ENCODE measurements at regions not wholly inside any gene's neighbourhood (a gene's known extent, or its start where the extent isn't known, plus 50 kb on each side); places are given as distances from the start of the nearest gene placed in this dataset.
"Not testable (repeated sequence)": the region's sequence is repeated elsewhere in the genome, so short reads cannot be mapped to it uniquely, and the experiment has no call there.

DNA sequence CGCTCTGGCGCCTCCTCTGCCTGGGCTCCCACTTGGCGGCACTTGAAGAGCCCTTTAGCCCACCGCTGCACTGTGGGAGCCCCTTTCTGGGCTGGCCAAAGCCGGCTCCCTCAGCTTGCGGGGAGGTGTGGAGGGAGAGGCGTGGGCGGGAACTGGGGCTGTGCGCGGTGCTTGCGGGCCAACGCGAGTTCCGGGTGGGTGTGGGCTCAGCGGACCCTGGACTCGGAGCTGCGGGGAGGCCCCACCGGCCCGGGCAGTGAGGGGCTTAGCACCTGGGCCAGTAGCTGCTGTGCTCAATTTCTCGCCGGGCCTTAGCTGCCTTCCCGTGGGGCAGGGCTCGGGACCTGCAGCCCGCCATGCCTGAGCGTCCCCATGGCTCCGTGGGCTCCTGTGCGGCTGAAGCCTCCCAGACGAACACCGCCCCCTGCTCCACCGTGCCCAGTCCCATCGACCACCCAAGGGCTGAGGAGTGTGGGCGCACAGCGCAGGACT lies 216.2 kb downstream of the FGFR2 start:
- H3K27me3 Mint-ChIP-seq; H3K4me1 Mint-ChIP-seq (ENCODE audit: low read depth); intact Hi-C loops (cut with micrococcal nuclease): not testable (repeated sequence)

DNA sequence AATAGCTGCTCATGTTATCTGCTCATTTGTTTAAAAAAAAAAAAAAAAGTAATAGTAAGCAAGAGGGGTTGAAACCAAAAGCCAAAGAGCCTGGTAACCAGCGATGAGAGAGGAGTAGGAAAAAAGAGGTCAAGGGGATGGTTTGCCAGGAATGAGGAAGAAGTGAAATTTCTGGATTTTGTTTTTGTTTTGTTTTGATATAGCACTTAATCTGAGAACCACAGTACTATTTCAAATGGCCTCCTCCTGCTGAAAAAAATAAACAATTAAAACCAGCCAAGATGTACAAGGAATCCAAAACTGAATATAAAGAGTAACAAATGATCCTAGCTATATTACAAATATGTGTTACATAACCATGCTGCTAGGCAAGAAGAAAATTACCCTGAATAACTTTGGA lies 213.1 kb downstream of the FGFR2 start:
- Mint-ChIP-seq H3K4me1 (ENCODE audit: low read depth) (no peaks in the 10 kb centered on the region), H3K27ac (no peak overlapping the region), H3K4me3 (no peak overlapping the region), H3K27me3 (no peaks in the 10 kb centered on the region), H3K9me3 (peaks cover 23% of the 10 kb centered on the region), H3K36me3 (ENCODE audit: low read depth) (no peaks in the 10 kb centered on the region)
- intact Hi-C loops (cut with micrococcal nuclease) = no loop called here

More for the DNA sequence above, 216.2 kb downstream of the FGFR2 start:
- not testable (repeated sequence) for H3K4me3 Mint-ChIP-seq; H3K27ac Mint-ChIP-seq; H3K36me3 Mint-ChIP-seq (ENCODE audit: low read depth)
- peaks cover 23% of the 10 kb centered on the region for H3K9me3 Mint-ChIP-seq

DNA sequence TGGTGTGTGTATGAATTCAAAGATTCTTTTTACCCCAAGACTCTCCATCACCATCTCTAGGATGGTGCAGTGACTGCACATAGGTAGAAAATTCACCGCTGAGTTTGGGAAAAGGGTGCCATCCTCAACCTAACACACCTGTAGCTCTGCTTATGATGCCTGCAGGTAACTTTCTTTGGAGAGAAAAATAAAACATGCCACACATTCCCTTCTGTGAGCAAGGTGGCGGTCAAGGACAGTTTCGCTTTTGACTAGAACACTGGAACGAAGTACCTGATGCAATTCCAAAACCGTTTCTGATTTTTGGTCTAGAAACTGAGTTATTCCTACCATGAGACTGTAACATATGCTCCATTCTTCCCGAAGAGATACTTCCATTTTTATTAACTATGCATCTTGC lies 205.6 kb downstream of the FGFR2 start:
- H3K4me3 Mint-ChIP-seq = no peak overlapping the region
- no peaks in the 10 kb centered on the region for H3K4me1 Mint-ChIP-seq (ENCODE audit: low read depth)
- no peak overlapping the region for H3K27ac Mint-ChIP-seq
- no peaks in the 10 kb centered on the region for H3K27me3 Mint-ChIP-seq
- no peaks in the 10 kb centered on the region for H3K36me3 Mint-ChIP-seq (ENCODE audit: low read depth)
- H3K9me3 Mint-ChIP-seq = no peaks in the 10 kb centered on the region
- intact Hi-C loops (cut with micrococcal nuclease) = no loop called here

DNA sequence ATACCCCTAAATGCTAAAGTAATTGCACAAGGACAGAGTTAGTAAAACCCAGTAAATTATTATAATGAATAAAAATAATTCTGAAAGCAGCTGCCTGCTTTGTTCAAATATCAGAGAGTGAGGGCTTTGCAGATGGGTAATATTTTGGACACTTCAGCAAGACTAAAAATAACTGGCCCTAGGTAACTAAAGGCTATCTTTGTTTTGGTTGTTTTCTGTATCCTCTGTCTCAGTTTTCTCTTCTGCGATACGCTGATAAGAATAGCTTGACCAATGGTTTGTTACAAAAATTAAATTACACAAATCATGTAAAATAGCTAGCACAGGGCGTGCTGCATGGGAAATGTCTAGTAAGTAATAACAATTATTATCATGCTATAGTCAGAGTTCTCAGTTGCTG lies 204.7 kb downstream of the FGFR2 start:
- H3K4me1 Mint-ChIP-seq (ENCODE audit: low read depth) = no peaks in the 10 kb centered on the region
- H3K27ac Mint-ChIP-seq = no peak overlapping the region
- intact Hi-C loops (cut with micrococcal nuclease) = no loop called here
- H3K27me3 Mint-ChIP-seq = no peaks in the 10 kb centered on the region
- no peaks in the 10 kb centered on the region for H3K9me3 Mint-ChIP-seq
- H3K36me3 Mint-ChIP-seq (ENCODE audit: low read depth) = no peaks in the 10 kb centered on the region
- H3K4me3 Mint-ChIP-seq = no peak overlapping the region

DNA sequence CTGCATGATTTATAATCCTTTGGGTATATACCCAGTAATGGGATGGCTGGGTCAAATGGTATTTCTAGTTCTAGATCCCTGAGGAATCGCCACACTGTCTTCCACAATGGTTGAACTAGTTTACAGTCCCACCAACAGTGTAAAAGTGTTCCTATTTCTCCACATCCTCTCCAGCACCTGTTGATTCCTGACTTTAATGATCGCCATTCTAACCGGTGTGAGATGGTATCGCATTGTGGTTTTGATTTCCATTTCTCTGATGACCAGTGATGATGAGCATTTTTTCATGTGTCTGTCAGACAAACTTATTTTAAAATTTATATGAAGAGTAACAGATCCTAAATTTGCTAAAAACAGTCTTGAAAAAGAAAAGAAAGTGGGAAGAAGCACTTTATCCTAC lies 197.7 kb downstream of the FGFR2 start:
- H3K4me1 Mint-ChIP-seq (ENCODE audit: low read depth); intact Hi-C loops (cut with micrococcal nuclease); H3K27me3 Mint-ChIP-seq; H3K4me3 Mint-ChIP-seq; H3K27ac Mint-ChIP-seq; H3K36me3 Mint-ChIP-seq (ENCODE audit: low read depth); H3K9me3 Mint-ChIP-seq: not testable (repeated sequence)

DNA sequence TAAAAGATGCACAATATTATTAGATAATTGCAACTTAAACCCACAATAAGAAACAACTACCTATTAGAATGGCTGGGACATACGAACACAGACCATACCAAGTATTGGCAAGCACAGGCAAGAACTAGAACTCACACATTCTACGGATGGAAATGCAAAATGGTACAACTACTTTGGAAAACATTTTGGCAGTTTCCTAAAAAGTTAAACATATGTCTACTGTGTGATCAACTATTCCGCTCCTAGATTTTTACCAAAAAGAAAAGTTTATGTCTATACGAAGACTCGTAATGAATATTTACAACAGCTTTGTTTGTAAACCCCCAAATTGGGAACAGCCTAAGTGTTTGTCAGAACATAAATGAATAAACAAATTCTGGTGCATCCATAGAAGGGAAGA lies 194.7 kb downstream of the FGFR2 start:
- H3K9me3 Mint-ChIP-seq = no peaks in the 10 kb centered on the region
- intact Hi-C loops (cut with micrococcal nuclease) = no loop called here
- no peaks in the 10 kb centered on the region for H3K27me3 Mint-ChIP-seq

DNA sequence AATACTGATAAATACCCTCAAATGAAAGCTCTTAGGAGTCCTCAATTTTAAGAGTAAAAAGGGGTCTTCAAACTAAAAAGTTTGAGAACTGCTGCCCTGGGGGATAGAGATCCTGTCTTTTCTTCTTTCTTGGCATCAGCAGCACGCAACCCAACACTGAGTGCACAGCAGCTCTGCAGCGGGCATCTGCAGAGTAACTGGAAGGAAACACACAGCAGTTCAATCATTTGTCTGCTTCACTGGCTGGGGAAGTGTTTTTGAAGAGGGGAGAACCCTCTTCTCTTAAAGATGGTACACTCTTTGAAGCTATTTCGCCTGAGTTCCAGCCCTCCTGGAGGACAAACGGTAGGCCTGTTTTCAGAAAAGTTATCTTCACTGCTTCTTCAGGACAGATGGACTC lies 193.6 kb downstream of the FGFR2 start:
- Mint-ChIP-seq H3K9me3 (no peaks in the 10 kb centered on the region), H3K27me3 (no peaks in the 10 kb centered on the region), H3K27ac (no peak overlapping the region), H3K4me3 (no peak overlapping the region), H3K4me1 (ENCODE audit: low read depth) (no peaks in the 10 kb centered on the region), H3K36me3 (ENCODE audit: low read depth) (no peaks in the 10 kb centered on the region)
- intact Hi-C loops (cut with micrococcal nuclease) = no loop called here

More for the DNA sequence above, 194.7 kb downstream of the FGFR2 start:
- Mint-ChIP-seq H3K4me3 (no peak overlapping the region), H3K4me1 (ENCODE audit: low read depth) (no peaks in the 10 kb centered on the region), H3K27ac (no peak overlapping the region), H3K36me3 (ENCODE audit: low read depth) (no peaks in the 10 kb centered on the region)

DNA sequence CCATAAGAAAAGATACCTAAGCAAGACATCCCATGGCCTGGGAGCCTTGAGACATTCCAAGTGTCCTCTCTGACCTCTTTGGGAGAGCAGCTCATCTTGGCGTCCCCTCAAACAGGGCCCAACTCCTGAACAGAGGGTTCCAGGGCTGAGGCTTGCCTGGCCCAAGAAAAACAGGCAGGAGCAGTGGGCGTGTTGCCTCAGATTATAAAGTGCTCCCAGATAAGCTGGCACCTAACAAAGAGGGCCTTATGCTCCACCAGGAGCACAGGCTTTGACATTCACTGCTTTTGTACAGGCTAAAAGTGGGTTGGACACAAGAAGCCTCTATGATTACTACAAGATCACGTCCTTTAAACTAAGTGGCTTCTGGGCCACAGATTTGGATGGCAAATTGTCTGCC lies 193.1 kb downstream of the FGFR2 start:
- Mint-ChIP-seq H3K36me3 (ENCODE audit: low read depth) (no peaks in the 10 kb centered on the region), H3K27me3 (no peaks in the 10 kb centered on the region), H3K9me3 (no peaks in the 10 kb centered on the region), H3K4me3 (no peak overlapping the region), H3K4me1 (ENCODE audit: low read depth) (no peaks in the 10 kb centered on the region), H3K27ac (no peak overlapping the region)
- intact Hi-C loops (cut with micrococcal nuclease) = no loop called here

DNA sequence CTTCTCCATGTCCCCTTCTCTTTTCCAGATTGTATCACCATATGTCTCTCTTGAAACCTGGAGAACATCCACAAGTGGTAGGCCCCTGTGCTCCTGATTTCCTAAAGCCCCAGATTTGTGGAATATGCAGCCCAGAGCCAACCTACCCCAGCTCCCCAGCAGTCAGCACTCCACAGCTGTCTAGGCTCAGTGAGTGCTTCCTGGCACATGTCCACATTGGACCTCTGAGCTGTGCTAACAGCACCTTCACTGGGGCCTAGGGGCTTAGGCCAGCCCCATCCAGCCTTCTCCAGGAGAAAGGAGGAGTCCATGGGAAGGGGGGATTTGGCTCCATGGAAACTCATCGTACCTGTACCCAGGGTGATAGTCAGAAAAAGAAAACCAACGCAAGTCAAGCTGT lies 192.7 kb downstream of the FGFR2 start:
- Mint-ChIP-seq H3K9me3 (no peaks in the 10 kb centered on the region), H3K27me3 (no peaks in the 10 kb centered on the region), H3K36me3 (ENCODE audit: low read depth) (no peaks in the 10 kb centered on the region), H3K4me3 (no peak overlapping the region), H3K4me1 (ENCODE audit: low read depth) (no peaks in the 10 kb centered on the region), H3K27ac (no peak overlapping the region)
- intact Hi-C loops (cut with micrococcal nuclease) = no loop called here

DNA sequence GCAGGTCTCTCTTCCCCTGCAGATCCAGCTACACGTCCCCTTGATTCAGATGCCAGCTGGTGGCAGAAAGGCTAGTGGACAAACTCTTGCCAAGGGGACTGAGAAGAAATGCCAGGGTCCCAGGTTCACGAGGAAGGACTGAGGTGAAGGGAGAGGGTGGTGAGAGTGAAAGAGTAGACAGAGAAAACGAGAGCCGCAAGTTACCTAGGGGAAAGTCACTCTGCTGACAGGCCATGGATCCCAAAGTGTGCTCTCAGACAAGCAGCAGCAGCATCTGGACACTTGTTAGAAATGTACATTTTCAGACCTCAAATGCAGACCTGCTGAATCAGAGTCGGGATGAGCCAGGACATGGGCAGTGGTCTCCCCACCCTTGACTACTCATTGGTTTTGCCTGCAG lies 192.3 kb downstream of the FGFR2 start:
- Mint-ChIP-seq H3K4me1 (ENCODE audit: low read depth) (no peaks in the 10 kb centered on the region), H3K4me3 (no peak overlapping the region), H3K9me3 (no peaks in the 10 kb centered on the region), H3K27me3 (no peaks in the 10 kb centered on the region), H3K27ac (no peak overlapping the region), H3K36me3 (ENCODE audit: low read depth) (no peaks in the 10 kb centered on the region)
- intact Hi-C loops (cut with micrococcal nuclease) = no loop called here

DNA sequence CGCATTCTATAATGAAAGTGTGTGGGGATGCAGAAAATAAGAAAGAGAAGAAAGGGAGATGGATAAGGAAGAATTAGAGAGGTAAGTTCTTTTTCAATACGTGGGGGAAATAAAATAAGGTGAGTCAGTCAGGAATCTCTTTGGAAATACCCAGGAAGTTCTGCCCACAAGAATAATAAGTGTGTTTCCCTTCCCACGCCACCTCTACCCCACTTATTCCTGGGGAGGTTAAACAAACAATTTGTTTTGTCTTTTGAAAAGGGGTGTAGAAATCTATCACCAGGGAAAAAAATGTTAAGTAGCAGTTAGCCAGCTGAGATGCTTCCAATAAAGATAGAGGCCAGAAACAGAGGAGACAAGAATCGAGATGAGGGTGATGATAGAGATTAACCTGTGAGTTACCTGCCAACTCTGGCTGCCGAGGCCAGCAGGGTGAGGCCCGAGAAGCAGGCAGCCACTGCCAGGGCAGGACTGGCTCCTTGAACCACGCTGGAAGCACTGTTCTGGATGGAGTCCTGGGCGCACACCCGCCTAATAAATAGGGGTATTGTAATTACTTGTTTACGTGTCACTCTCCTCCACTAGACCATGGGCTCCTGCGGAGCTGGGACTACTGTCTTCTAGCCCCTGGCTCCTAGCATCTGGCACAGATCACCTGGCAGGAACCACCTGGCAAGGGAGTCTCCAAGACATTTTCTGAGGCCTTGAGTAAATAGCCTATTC lies 191.3 kb downstream of the FGFR2 start:
- H3K36me3 Mint-ChIP-seq (ENCODE audit: low read depth) = no peaks in the 10 kb centered on the region
- H3K4me1 Mint-ChIP-seq (ENCODE audit: low read depth) = no peaks in the 10 kb centered on the region
- intact Hi-C loops (cut with micrococcal nuclease) = no loop called here
- H3K27me3 Mint-ChIP-seq = no peaks in the 10 kb centered on the region
- H3K27ac Mint-ChIP-seq = no peak overlapping the region
- no peak overlapping the region for H3K4me3 Mint-ChIP-seq
- H3K9me3 Mint-ChIP-seq = no peaks in the 10 kb centered on the region

DNA sequence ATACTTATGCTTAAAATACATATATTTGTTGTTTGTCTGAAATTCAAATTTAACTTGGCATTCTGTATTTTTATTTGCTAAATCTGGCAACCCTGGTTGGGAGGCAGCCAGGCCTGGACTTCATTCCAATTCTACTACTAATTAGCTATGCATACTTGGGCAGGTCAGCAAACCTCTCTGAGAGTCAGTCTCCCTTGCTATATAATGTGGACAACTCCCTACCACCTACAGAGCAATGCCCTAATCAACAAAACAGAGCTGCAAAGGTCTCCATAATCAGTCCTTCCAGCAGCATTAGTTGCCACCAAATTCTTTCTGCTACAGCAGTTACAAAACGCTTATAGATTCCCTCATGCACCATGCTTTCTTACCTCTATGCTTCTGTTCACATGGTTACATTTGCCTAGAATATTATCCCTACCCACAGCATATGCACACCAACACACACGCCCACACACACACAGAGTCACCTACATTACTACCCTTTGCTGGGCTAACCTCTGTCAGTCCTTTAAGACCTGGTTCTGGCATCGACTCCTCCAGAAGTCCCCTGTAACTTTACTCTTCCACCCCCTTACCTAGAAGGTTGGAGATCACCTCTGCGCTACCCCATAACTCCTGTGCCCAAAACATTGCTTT lies 188.7 kb downstream of the FGFR2 start:
- no peaks in the 10 kb centered on the region for H3K4me1 Mint-ChIP-seq (ENCODE audit: low read depth)
- no peaks in the 10 kb centered on the region for H3K36me3 Mint-ChIP-seq (ENCODE audit: low read depth)
- no peaks in the 10 kb centered on the region for H3K27me3 Mint-ChIP-seq
- no peaks in the 10 kb centered on the region for H3K9me3 Mint-ChIP-seq
- no peak overlapping the region for H3K4me3 Mint-ChIP-seq
- intact Hi-C loops (cut with micrococcal nuclease) = no loop called here
- H3K27ac Mint-ChIP-seq = no peak overlapping the region

DNA sequence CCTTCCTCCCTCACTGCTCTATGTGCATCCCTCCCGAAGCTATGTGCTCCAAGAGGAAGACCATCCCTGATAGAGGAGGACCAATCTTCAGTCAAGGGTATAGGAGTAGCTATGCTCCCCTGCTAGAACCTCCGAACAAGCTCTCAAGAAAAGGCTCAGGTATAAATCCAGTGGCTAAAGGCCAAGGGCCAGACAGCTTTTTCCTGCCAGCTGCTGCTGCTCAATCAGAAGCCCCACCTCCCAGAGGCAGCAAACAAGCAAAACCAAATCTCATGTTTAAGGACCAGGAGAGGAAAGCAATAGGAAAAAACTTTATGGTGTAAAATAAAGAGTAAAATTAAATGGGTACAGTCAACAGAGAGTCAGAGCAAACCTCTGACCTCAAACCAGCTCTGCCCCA lies 187.2 kb downstream of the FGFR2 start:
- no peaks in the 10 kb centered on the region for H3K4me1 Mint-ChIP-seq (ENCODE audit: low read depth)
- intact Hi-C loops (cut with micrococcal nuclease) = no loop called here

DNA sequence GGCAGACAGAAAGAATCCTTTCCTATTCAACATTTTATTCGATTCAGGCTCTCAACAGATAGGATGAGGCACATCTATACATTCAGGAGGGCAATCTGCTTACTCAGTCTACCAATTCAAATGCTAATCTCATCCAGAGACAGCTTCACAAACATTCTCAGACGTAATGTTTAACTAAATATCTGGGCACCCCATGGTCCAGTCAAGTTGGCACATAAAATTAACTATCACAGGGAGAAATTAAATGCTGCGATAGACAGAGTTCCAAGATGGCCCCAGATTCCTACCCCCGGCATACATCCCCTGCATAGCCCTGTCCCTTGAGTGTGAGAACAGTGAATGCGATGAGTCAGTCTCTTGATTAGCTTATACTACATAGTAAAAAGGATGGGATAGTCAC lies 184.3 kb downstream of the FGFR2 start:
- Mint-ChIP-seq H3K4me1 (ENCODE audit: low read depth) (no peaks in the 10 kb centered on the region), H3K4me3 (no peak overlapping the region), H3K27me3 (no peaks in the 10 kb centered on the region)

More for the DNA sequence above, 187.2 kb downstream of the FGFR2 start:
- no peaks in the 10 kb centered on the region for H3K9me3 Mint-ChIP-seq
- H3K4me3 Mint-ChIP-seq = no peak overlapping the region
- no peaks in the 10 kb centered on the region for H3K36me3 Mint-ChIP-seq (ENCODE audit: low read depth)
- no peak overlapping the region for H3K27ac Mint-ChIP-seq
- no peaks in the 10 kb centered on the region for H3K27me3 Mint-ChIP-seq

More for the DNA sequence above, 184.3 kb downstream of the FGFR2 start:
- intact Hi-C loops (cut with micrococcal nuclease) = no loop called here
- no peak overlapping the region for H3K27ac Mint-ChIP-seq
- H3K36me3 Mint-ChIP-seq (ENCODE audit: low read depth) = no peaks in the 10 kb centered on the region
- no peaks in the 10 kb centered on the region for H3K9me3 Mint-ChIP-seq

All from dendritic cell treated with granulocyte-macrophage colony-stimulating factor and Interleukin-4, amounts not matched to agents 40 ng/mL and 50 ng/mL, for 4 days (primary cell).